ENCODE measurements at regions not wholly inside any gene's neighbourhood (a gene's known extent, or its start where the extent isn't known, plus 50 kb on each side); places are given as distances from the start of the nearest gene placed in this dataset.

GRCh38 chr15:47003568-47003967 lies 713.7 kb upstream of the SEMA6D start:
- TF ChIP-seq CTCF (IDR thresholded peaks at IDR 0.05) (no peak), POLR2A (IDR thresholded peaks at IDR 0.05) (no peak)

All from adrenal gland (tissue), 5 donors.